GM19240 (cell line): ENCODE measurements at regions not wholly inside any gene's neighbourhood (a gene's known extent, or its start where the extent isn't known, plus 50 kb on each side); places are given as distances from the start of the nearest gene placed in this dataset.
"Not testable (repeated sequence)": the region's sequence is repeated elsewhere in the genome, so short reads cannot be mapped to it uniquely, and the experiment has no call there.

Experiments
- DNase-seq: peaks from one replicate; pipeline ENCODE4 v3.0.0; 2011; ENCODE audit warnings: low spot score; ENCODE audit not compliant: insufficient read length

GRCh38 chr4:3878678-3879077 lies 112.5 kb downstream of the ADRA2C start:
- DNase-seq = no peak

GRCh38 chr4:3879681-3880614 lies 113.8 kb downstream of the ADRA2C start:
- peak; percentile 18 for DNase-seq

GRCh38 chr4:3880615-3881120 lies 114.5 kb downstream of the ADRA2C start:
- peak; percentile 64 for DNase-seq

- not testable (repeated sequence) for DNase-seq
Observed at GRCh38 chr4:3882316-3882885, 116.2 kb downstream of the ADRA2C start.

GRCh38 chr4:3884261-3884660 lies 118.1 kb downstream of the ADRA2C start:
- not testable (repeated sequence) for DNase-seq

GRCh38 chr4:3893590-3893989 lies 127.4 kb downstream of the ADRA2C start:
- DNase-seq = not testable (repeated sequence)

- DNase-seq = not testable (repeated sequence)
Observed at GRCh38 chr4:3894086-3894959, 128.1 kb downstream of the ADRA2C start.

GRCh38 chr4:3896441-3896840 lies 130.3 kb downstream of the ADRA2C start:
- no peak for DNase-seq

GRCh38 chr4:3896871-3897578 lies 130.8 kb downstream of the ADRA2C start:
- DNase-seq = not testable (repeated sequence)

GRCh38 chr4:3898098-3898497 lies 131.9 kb downstream of the ADRA2C start:
- DNase-seq = no peak

GRCh38 chr4:3898928-3899327 lies 132.7 kb downstream of the ADRA2C start:
- not testable (repeated sequence) for DNase-seq

GRCh38 chr4:3904264-3904955 lies 138.2 kb downstream of the ADRA2C start:
- DNase-seq = not testable (repeated sequence)

- DNase-seq = not testable (repeated sequence)
Observed at GRCh38 chr4:3909616-3910015, 143.4 kb downstream of the ADRA2C start.

- not testable (repeated sequence) for DNase-seq
Observed at GRCh38 chr4:3910161-3910950, 144.2 kb downstream of the ADRA2C start.

GRCh38 chr4:3911252-3911856 lies 145.2 kb downstream of the ADRA2C start:
- no peak for DNase-seq

- not testable (repeated sequence) for DNase-seq
Observed at GRCh38 chr4:3914511-3914910, 148.3 kb downstream of the ADRA2C start.

GRCh38 chr4:3919509-3919908 lies 153.3 kb downstream of the ADRA2C start:
- not testable (repeated sequence) for DNase-seq

- not testable (repeated sequence) for DNase-seq
Observed at GRCh38 chr4:3921902-3922301, 155.7 kb downstream of the ADRA2C start.

- not testable (repeated sequence) for DNase-seq
Observed at GRCh38 chr4:3925841-3926240, 159.7 kb downstream of the ADRA2C start.
